SH-SY5Y (cell line): ENCODE measurements at regions not wholly inside any gene's neighbourhood (a gene's known extent, or its start where the extent isn't known, plus 50 kb on each side); places are given as distances from the start of the nearest gene placed in this dataset.

Source experiments
- GATA2 ChIP-seq: IDR thresholded peaks from 2 replicates; pipeline ENCODE4 v1.6.1; 2011; ENCODE audit warnings: mild to moderate bottlenecking, low read depth, low read length
- GATA3 ChIP-seq: IDR thresholded peaks from 2 replicates; pipeline ENCODE4 v1.6.1; 2011; ENCODE audit warnings: low read depth, mild to moderate bottlenecking, low read length, moderate library complexity

DNA sequence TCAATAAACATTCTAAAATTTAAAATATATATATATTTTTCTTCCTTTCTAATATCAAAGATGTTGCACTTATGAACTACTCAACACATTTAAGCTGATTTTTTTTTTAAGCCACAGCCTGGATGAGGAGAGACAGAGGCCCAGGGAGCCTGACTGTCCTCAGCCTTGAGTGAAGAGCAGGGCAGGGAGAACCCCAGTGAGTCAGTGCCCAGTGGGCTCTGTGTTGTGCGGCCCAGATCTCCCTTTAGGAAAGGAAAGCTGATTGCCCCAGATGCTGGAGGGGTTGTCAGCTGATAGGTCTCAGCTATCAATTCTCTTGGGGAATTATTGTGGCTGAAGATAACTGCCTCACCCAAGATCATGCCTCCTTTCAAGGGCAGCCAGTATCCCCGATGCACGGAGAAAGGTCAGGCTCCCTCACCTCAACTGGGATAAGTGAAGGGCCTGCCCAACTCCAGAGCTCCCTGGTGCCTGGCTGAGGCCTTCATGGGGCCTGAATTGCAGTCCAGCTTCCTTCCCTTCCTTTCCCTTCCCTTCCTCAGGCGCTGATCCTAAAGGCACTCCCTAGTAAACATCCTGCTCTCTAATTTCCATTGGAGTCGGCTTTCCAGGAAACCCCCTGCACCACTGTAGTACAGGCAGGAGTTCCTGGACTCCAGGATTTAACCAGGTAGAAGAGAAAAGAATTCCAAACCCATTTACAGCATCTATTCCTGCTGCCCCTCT is 106.9 kb upstream of the ATL2 start:
- TF ChIP-seq GATA2 (no peak), GATA3 (no peak)
